ENCODE measurements at regions not wholly inside any gene's neighbourhood (a gene's known extent, or its start where the extent isn't known, plus 50 kb on each side); places are given as distances from the start of the nearest gene placed in this dataset.

- TF ChIP-seq, protein P1, sequence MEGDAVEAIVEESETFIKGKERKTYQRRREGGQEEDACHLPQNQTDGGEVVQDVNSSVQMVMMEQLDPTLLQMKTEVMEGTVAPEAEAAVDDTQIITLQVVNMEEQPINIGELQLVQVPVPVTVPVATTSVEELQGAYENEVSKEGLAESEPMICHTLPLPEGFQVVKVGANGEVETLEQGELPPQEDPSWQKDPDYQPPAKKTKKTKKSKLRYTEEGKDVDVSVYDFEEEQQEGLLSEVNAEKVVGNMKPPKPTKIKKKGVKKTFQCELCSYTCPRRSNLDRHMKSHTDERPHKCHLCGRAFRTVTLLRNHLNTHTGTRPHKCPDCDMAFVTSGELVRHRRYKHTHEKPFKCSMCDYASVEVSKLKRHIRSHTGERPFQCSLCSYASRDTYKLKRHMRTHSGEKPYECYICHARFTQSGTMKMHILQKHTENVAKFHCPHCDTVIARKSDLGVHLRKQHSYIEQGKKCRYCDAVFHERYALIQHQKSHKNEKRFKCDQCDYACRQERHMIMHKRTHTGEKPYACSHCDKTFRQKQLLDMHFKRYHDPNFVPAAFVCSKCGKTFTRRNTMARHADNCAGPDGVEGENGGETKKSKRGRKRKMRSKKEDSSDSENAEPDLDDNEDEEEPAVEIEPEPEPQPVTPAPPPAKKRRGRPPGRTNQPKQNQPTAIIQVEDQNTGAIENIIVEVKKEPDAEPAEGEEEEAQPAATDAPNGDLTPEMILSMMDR (IDR thresholded peaks at IDR 0.05; ENCODE audit: borderline replicate concordance, insufficient read depth, low read depth, low read length) = no peak
- H3K4me3 ChIP-seq (ENCODE audit: low read depth, low read length) = no peak overlapping the region
Observed at GRCh38 chr12:125684968-125685790, 619.9 kb downstream of the AACS start.

- H3K4me3 ChIP-seq (ENCODE audit: low read depth, low read length) = no peak overlapping the region
- TF ChIP-seq, protein P1 (IDR thresholded peaks at IDR 0.05; ENCODE audit: borderline replicate concordance, insufficient read depth, low read depth, low read length) = no peak
Observed at GRCh38 chr12:125685915-125686314, 620.7 kb downstream of the AACS start.

DNA sequence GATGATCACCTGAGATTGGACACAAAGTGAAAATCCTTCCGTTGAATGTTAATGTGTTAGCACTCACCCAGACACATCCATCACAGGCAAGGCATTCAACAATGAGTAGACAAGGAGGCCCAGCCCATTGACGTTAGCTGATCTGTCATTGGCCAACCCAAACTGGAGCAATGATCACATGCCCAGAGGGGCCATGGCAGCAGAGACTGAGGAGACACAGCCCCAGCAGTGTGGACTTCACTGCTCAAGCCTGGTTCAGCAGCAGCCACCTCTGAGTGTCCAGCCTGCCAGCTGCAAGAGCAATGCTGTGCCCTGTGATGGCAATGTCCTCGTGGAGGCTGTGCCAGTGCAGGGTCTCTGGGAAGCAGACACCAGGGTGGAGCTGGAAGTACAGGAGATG, 622.2 kb downstream of the AACS start:
- H3K4me3 ChIP-seq (ENCODE audit: low read depth, low read length) = no peak overlapping the region
- TF ChIP-seq, protein P1 (IDR thresholded peaks at IDR 0.05; ENCODE audit: borderline replicate concordance, insufficient read depth, low read depth, low read length) = no peak

- TF ChIP-seq, protein P1 (IDR thresholded peaks at IDR 0.05; ENCODE audit: borderline replicate concordance, insufficient read depth, low read depth, low read length) = no peak
- H3K4me3 ChIP-seq (ENCODE audit: low read depth, low read length) = no peak overlapping the region
Observed at GRCh38 chr12:125687820-125688219, 622.6 kb downstream of the AACS start.

DNA sequence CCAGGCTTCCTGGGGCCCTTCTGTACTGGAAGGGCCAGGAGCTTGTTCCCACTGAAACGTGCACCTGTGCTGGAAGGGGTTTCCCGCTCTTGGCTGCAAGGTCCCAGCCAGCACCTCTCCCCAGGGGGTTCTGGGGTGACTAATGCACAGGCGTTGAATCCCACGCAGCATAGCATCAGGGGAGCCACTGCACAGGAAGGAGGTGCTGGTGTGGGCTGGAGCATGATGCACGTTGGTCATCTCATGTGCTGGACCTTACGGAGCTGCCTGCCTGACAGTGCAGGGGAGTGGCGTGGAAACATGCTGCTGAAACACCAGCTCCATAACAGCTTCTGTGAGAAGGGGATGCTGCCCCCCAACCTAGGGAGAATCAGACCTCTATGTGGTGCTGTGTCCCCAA, 623.0 kb downstream of the AACS start:
- TF ChIP-seq, protein P1 (IDR thresholded peaks at IDR 0.05; ENCODE audit: borderline replicate concordance, insufficient read depth, low read depth, low read length) = no peak
- H3K4me3 ChIP-seq (ENCODE audit: low read depth, low read length) = no peak overlapping the region

DNA sequence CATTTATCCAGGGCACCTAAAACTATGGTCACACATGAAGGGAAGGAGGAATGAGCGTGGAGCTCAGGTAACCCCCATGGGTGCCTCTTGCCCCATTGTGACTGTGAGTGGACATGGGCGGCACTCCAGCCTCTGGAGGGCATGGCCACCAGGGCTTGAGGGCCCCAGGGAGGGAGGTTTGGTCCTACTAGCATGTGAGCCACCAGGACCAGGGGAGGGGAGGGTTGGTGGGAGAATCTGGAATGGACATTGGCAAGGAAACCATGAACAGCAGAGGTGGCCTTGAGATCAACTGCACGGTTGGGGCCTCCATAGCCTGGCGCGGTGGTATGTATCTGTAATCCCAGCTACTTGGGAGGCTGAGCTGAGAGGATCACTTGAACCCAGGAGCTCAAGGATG, 623.6 kb downstream of the AACS start:
- TF ChIP-seq, protein P1 (IDR thresholded peaks at IDR 0.05; ENCODE audit: borderline replicate concordance, insufficient read depth, low read depth, low read length) = no peak
- H3K4me3 ChIP-seq (ENCODE audit: low read depth, low read length) = no peak overlapping the region

Data from GM12875 (cell line).